HFFc6 (cell line): ENCODE measurements at regions not wholly inside any gene's neighbourhood (a gene's known extent, or its start where the extent isn't known, plus 50 kb on each side); places are given as distances from the start of the nearest gene placed in this dataset.

Experiments
- DNase-seq: peaks from one replicate; pipeline ENCODE4 v3.0.0-alpha.2; 2018
- H3K27ac Mint-ChIP-seq: 2 replicates; pipeline ENCODE4 v1.8.0; 2020; ENCODE audit warnings: mild to moderate bottlenecking, mixed read lengths
- H3K27me3 Mint-ChIP-seq: 2 replicates; pipeline ENCODE4 v1.8.0; 2021; ENCODE audit warnings: mild to moderate bottlenecking, moderate library complexity, mixed read lengths; ENCODE audit not compliant: insufficient read depth
- H3K36me3 Mint-ChIP-seq: 2 replicates; pipeline ENCODE4 v1.8.0; 2021; ENCODE audit warnings: low read depth, mixed read lengths
- H3K4me1 Mint-ChIP-seq: 2 replicates; pipeline ENCODE4 v1.8.0; 2020; ENCODE audit warnings: low read depth, mixed read lengths
- H3K4me3 Mint-ChIP-seq: 2 replicates; pipeline ENCODE4 v1.8.0; 2020; ENCODE audit warnings: mild to moderate bottlenecking, moderate library complexity, mixed read lengths
- H3K9me3 Mint-ChIP-seq: 2 replicates; pipeline ENCODE4 v1.8.0; 2020; ENCODE audit warnings: mild to moderate bottlenecking, mixed read lengths
- CTCF ChIP-seq: fragments of 200-600 bp; sonication (generic); IDR thresholded peaks from 2 replicates; pipeline ENCODE4 v1.5.0; 2021; ENCODE audit warnings: antibody characterized with exemption, mild to moderate bottlenecking

DNA sequence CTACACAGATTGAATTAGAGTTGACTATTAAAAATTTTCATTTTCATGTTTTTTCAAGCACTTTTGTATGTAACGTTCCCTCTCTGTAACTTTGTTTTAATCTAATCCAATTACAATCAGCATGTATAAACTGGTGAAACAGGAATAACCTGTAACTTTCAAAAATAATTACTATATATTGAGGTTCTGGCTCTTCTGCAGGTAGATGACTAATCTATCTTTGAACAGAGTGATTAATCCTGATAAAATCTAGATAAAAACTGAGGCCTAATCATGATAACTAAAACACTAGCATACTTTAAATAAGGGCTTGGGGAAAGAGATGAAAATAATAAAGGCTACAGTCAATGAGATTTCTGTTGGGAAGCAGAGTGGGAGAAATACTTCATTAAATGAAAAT lies 101.6 kb upstream of the KCND2 start:
- Mint-ChIP-seq H3K27me3 (no peaks in the 10 kb centered on the region), H3K4me1 (no peaks in the 10 kb centered on the region), H3K4me3 (no peak overlapping the region), H3K36me3 (no peaks in the 10 kb centered on the region), H3K27ac (no peak overlapping the region), H3K9me3 (peaks cover 18% of the 10 kb centered on the region)
- no peak for DNase-seq
- no peak for TF ChIP-seq CTCF

GRCh38 chr7:120180221-120180620 lies 92.8 kb upstream of the KCND2 start:
- no peaks in the 10 kb centered on the region for H3K4me1 Mint-ChIP-seq
- DNase-seq = no peak
- peaks cover 30% of the 10 kb centered on the region for H3K9me3 Mint-ChIP-seq
- H3K4me3 Mint-ChIP-seq = no peak overlapping the region
- no peaks in the 10 kb centered on the region; the same call in 1 of the 2 replicates for H3K27me3 Mint-ChIP-seq
- no peaks in the 10 kb centered on the region; the same call in 1 of the 2 replicates for H3K36me3 Mint-ChIP-seq
- no peak overlapping the region for H3K27ac Mint-ChIP-seq
- no peak for TF ChIP-seq CTCF

DNA sequence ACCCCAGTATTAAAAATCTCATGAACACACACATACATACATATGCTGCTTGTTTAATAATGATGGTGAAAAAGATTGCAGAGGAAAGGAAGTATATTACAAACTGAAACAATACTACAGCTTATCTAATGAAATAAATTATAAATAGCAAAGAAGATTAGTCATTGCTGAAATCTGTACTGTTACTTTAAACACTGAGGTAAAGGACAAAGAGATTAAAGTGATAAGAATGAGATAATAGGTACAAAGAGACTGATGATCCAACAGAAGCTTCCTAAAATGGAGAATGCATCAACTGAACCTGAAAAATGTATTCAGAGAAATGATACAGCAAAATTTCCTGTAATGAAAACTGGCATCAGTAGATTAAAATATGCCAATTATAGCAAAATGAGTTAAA lies 91.5 kb upstream of the KCND2 start:
- Mint-ChIP-seq H3K9me3 (peaks cover 31% of the 10 kb centered on the region), H3K36me3 (no peaks in the 10 kb centered on the region; the same call in 1 of the 2 replicates), H3K4me3 (no peak overlapping the region), H3K4me1 (no peaks in the 10 kb centered on the region), H3K27me3 (no peaks in the 10 kb centered on the region; the same call in 1 of the 2 replicates), H3K27ac (no peak overlapping the region)
- TF ChIP-seq CTCF = no peak
- DNase-seq = no peak

DNA sequence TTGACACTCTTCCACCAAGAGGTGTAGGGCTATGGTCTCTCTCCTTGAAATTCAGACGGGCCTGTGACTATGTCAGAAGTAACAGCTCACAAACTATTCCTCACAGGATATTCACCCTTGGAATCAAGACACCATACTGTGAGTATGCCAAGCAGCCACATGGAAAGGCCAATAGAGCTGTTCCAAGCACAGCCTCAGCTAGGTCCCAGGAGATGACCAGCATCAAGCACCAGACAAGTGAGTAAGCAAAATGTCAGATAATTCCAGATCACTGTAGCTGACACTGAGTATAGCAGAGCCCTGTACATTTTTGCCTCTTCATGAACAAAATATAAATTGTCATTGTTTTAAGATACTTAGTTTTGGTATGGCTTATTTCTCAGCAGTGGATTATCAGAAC lies 88.1 kb upstream of the KCND2 start:
- no peaks in the 10 kb centered on the region; the same call in 1 of the 2 replicates for H3K27me3 Mint-ChIP-seq
- peaks cover 21% of the 10 kb centered on the region for H3K9me3 Mint-ChIP-seq
- no peak for DNase-seq
- no peaks in the 10 kb centered on the region; the same call in 1 of the 2 replicates for H3K36me3 Mint-ChIP-seq
- H3K4me1 Mint-ChIP-seq = no peaks in the 10 kb centered on the region
- H3K27ac Mint-ChIP-seq = no peak overlapping the region
- no peak for TF ChIP-seq CTCF
- H3K4me3 Mint-ChIP-seq = no peak overlapping the region

DNA sequence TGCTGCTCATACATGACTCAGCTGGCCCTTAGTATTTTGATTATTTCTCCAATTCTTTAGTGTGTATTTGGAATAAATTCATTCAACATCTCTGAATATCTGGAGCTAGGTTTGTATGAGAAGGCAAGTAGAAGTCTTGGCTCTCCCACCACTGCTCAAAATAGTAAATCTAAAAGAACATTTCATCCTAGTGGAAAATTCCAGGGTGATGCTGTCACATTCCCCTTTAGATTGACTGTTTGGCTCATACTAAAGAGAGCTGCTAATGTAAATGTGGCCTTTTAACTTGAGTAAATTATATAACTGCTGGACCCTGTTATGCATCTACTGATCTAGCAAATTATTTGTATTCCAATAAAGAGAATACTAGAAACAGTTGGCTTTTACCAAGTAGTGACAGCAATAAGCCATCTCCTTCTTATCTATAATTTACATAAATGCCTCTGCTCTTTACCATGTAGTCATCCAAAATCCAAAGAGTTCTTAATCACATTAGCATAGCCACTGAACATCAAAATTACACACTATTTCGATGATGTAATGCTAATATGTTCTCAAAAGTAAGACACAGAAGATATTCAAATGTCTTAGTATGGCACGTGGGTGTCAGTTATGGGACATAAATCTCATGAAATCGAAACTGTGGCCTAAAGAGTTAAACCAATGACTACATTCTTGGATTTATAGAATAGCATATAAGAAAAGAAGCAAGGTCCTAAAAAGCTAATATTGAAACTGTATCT lies 86.9 kb upstream of the KCND2 start:
- H3K36me3 Mint-ChIP-seq = no peaks in the 10 kb centered on the region; the same call in 1 of the 2 replicates
- H3K27ac Mint-ChIP-seq = no peak overlapping the region
- DNase-seq = no peak
- H3K27me3 Mint-ChIP-seq = no peaks in the 10 kb centered on the region; the same call in 1 of the 2 replicates
- TF ChIP-seq CTCF = no peak
- H3K4me1 Mint-ChIP-seq = no peaks in the 10 kb centered on the region
- H3K9me3 Mint-ChIP-seq = peaks cover 16% of the 10 kb centered on the region
- H3K4me3 Mint-ChIP-seq = no peak overlapping the region
